ENCODE measurements at regions not wholly inside any gene's neighbourhood (a gene's known extent, or its start where the extent isn't known, plus 50 kb on each side); places are given as distances from the start of the nearest gene placed in this dataset.
"Not testable (repeated sequence)": the region's sequence is repeated elsewhere in the genome, so short reads cannot be mapped to it uniquely, and the experiment has no call there.

- Histone ChIP-seq H3K27ac (no peak overlapping the region), H3K9ac (no peak overlapping the region), H3K4me2 (no peak overlapping the region), H3K36me3 (no peaks in the 10 kb centered on the region), H3K27me3 (no peaks in the 10 kb centered on the region), H3K4me1 (no peaks in the 10 kb centered on the region), H3K9me3 (peaks cover 4% of the 10 kb centered on the region; the same call in 1 of the 2 replicates), H4K20me1 (no peaks in the 10 kb centered on the region), H3K4me3 (no peak overlapping the region)
- TF ChIP-seq Cebpa-rat (IDR thresholded peaks at IDR 0.05): no peak
These were observed 823.8 kb upstream of the ATXN8OS start for GRCh38 chr13:69283837-69284236.

- Histone ChIP-seq H3K4me1 (no peaks in the 10 kb centered on the region), H3K36me3 (no peaks in the 10 kb centered on the region), H3K27me3 (no peaks in the 10 kb centered on the region), H3K9ac (no peak overlapping the region), H3K4me3 (no peak overlapping the region), H3K27ac (no peak overlapping the region), H3K4me2 (no peak overlapping the region), H4K20me1 (no peaks in the 10 kb centered on the region), H3K9me3 (peaks cover 4% of the 10 kb centered on the region; the same call in 1 of the 2 replicates)
- TF ChIP-seq Cebpa-rat (IDR thresholded peaks at IDR 0.05): no peak
These were observed 824.3 kb upstream of the ATXN8OS start for GRCh38 chr13:69283301-69283700.

- Histone ChIP-seq H3K4me1 (no peaks in the 10 kb centered on the region), H3K9me3 (no peaks in the 10 kb centered on the region), H3K4me3 (no peak overlapping the region), H3K27ac (no peak overlapping the region), H3K4me2 (no peak overlapping the region), H3K27me3 (no peaks in the 10 kb centered on the region), H3K36me3 (no peaks in the 10 kb centered on the region), H3K9ac (no peak overlapping the region), H4K20me1 (no peaks in the 10 kb centered on the region)
- no peak for TF ChIP-seq Cebpa-rat (IDR thresholded peaks at IDR 0.05)
These were observed 827.2 kb upstream of the ATXN8OS start for GRCh38 chr13:69280399-69280798.

- H3K4me2 ChIP-seq: no peak overlapping the region
These were observed 828.4 kb upstream of the ATXN8OS start for GRCh38 chr13:69279213-69279612.

GRCh38 chr13:69274231-69274630 is 833.4 kb upstream of the ATXN8OS start:
- H3K27me3 ChIP-seq: no peaks in the 10 kb centered on the region
- no peaks in the 10 kb centered on the region for H3K9me3 ChIP-seq
- H3K4me1 ChIP-seq: no peaks in the 10 kb centered on the region
- H3K36me3 ChIP-seq: no peaks in the 10 kb centered on the region
- no peak for TF ChIP-seq Cebpa-rat (IDR thresholded peaks at IDR 0.05)
- H4K20me1 ChIP-seq: no peaks in the 10 kb centered on the region
- no peak overlapping the region for H3K4me3 ChIP-seq
- no peak overlapping the region for H3K9ac ChIP-seq
- no peak overlapping the region for H3K4me2 ChIP-seq
- H3K27ac ChIP-seq: no peak overlapping the region

More at GRCh38 chr13:69279213-69279612, 828.4 kb upstream of the ATXN8OS start:
- Histone ChIP-seq H3K4me1 (no peaks in the 10 kb centered on the region), H3K27me3 (no peaks in the 10 kb centered on the region), H3K27ac (no peak overlapping the region), H4K20me1 (no peaks in the 10 kb centered on the region), H3K36me3 (no peaks in the 10 kb centered on the region), H3K4me3 (no peak overlapping the region), H3K9me3 (no peaks in the 10 kb centered on the region), H3K9ac (no peak overlapping the region)
- TF ChIP-seq Cebpa-rat (IDR thresholded peaks at IDR 0.05): no peak

- Histone ChIP-seq H4K20me1 (no peaks in the 10 kb centered on the region), H3K27ac (no peak overlapping the region), H3K4me3 (no peak overlapping the region), H3K4me2 (peak overlapping the region; percentile 73), H3K27me3 (no peaks in the 10 kb centered on the region), H3K4me1 (peaks cover 43% of the 10 kb centered on the region), H3K9ac (no peak overlapping the region), H3K9me3 (peaks cover 3% of the 10 kb centered on the region; the same call in 1 of the 2 replicates), H3K36me3 (no peaks in the 10 kb centered on the region)
- no peak for TF ChIP-seq Cebpa-rat (IDR thresholded peaks at IDR 0.05)
These were observed 843.0 kb upstream of the ATXN8OS start for GRCh38 chr13:69264362-69265334.

GRCh38 chr13:69243366-69243765 is 864.3 kb upstream of the ATXN8OS start:
- no peak for TF ChIP-seq Cebpa-rat (IDR thresholded peaks at IDR 0.05)
- no peaks in the 10 kb centered on the region for H3K4me1 ChIP-seq

GRCh38 chr13:69234171-69234570 is 873.5 kb upstream of the ATXN8OS start:
- Histone ChIP-seq H3K4me3 (no peak overlapping the region), H4K20me1 (no peaks in the 10 kb centered on the region), H3K9me3 (no peaks in the 10 kb centered on the region), H3K27ac (no peak overlapping the region), H3K9ac (no peak overlapping the region), H3K36me3 (no peaks in the 10 kb centered on the region), H3K27me3 (no peaks in the 10 kb centered on the region), H3K4me2 (no peak overlapping the region), H3K4me1 (peaks cover 6% of the 10 kb centered on the region; the same call in 1 of the 2 replicates)
- TF ChIP-seq Cebpa-rat (IDR thresholded peaks at IDR 0.05): no peak

More at GRCh38 chr13:69243366-69243765, 864.3 kb upstream of the ATXN8OS start:
- Histone ChIP-seq H4K20me1 (no peaks in the 10 kb centered on the region), H3K36me3 (no peaks in the 10 kb centered on the region), H3K27ac (no peak overlapping the region), H3K4me2 (no peak overlapping the region), H3K4me3 (no peak overlapping the region), H3K9ac (no peak overlapping the region), H3K27me3 (no peaks in the 10 kb centered on the region), H3K9me3 (no peaks in the 10 kb centered on the region)

- TF ChIP-seq Cebpa-rat (IDR thresholded peaks at IDR 0.05): no peak
- no peaks in the 10 kb centered on the region for H4K20me1 ChIP-seq
- no peaks in the 10 kb centered on the region for H3K36me3 ChIP-seq
- no peak overlapping the region for H3K4me3 ChIP-seq
- H3K27ac ChIP-seq: no peak overlapping the region
- no peak overlapping the region for H3K4me2 ChIP-seq
- H3K9ac ChIP-seq: no peak overlapping the region
- no peaks in the 10 kb centered on the region; the same call in 1 of the 2 replicates for H3K9me3 ChIP-seq
- no peaks in the 10 kb centered on the region for H3K27me3 ChIP-seq
- no peaks in the 10 kb centered on the region; the same call in 1 of the 2 replicates for H3K4me1 ChIP-seq
These were observed 881.2 kb upstream of the ATXN8OS start for GRCh38 chr13:69226427-69226826.

GRCh38 chr13:69221633-69222498 is 885.8 kb upstream of the ATXN8OS start:
- H3K9me3 ChIP-seq, H3K36me3 ChIP-seq, H3K9ac ChIP-seq, H3K27ac ChIP-seq, H3K27me3 ChIP-seq, H3K4me1 ChIP-seq, H3K4me2 ChIP-seq, H4K20me1 ChIP-seq, H3K4me3 ChIP-seq: not testable (repeated sequence)
